Endothelial cell of umbilical vein (primary cell): ENCODE measurements at regions not wholly inside any gene's neighbourhood (a gene's known extent, or its start where the extent isn't known, plus 50 kb on each side); places are given as distances from the start of the nearest gene placed in this dataset.

ENCODE experiments used
- BruUV-seq: library from RNA; stranded (reverse); fragments of 400-500 nt; replicated peaks from 2 replicates; lab custom pipeline; 2021; lab: Mats Ljungman, UMichigan
- CTCF ChIA-PET: fragments of 300-600, 350-600 bp; sonication (Branson Sonifier 250); formaldehyde crosslinking; loops from one replicate; lab custom pipeline; 2021; ENCODE audit warnings: antibody characterized with exemption, inconsistent platforms; lab: Charles Lee
- POLR2A ChIA-PET: fragments of 300-600, 350-600 bp; sonication (Branson Sonifier 250); formaldehyde crosslinking; loops from one replicate; lab custom pipeline; 2021; ENCODE audit warnings: antibody characterized with exemption, inconsistent platforms; lab: Charles Lee
- DNase-seq: peaks from one replicate; pipeline ENCODE4 v3.0.0-alpha.2; 2011; ENCODE audit warnings: low read depth, low spot score
- FAIRE-seq: peaks from 2 replicates; lab custom pipeline; 2011; peaks lifted over from hg19 to GRCh38; lab: Jason Lieb, UNC
- H2AFZ ChIP-seq: 2 replicates; pipeline ENCODE4 v1.6.0; 2012; ENCODE audit warnings: low read depth, low read length, control low read depth, inconsistent platforms
- H3K27ac ChIP-seq: 2 replicates; pipeline ENCODE4 v1.5.1; 2011; ENCODE audit warnings: low read depth, mild to moderate bottlenecking, control low read depth, low read length, moderate library complexity; ENCODE audit not compliant: insufficient read depth
- H3K27me3 ChIP-seq, 2 experiments: 2 replicates each; pipeline versions ENCODE4 v1.6.0 to v1.6.1; 2011; ENCODE audit warnings: low read length in 2 of 2, mixed read lengths in 1 of 2; ENCODE audit not compliant: control insufficient read depth in 2 of 2, insufficient read depth in 2 of 2
- H3K36me3 ChIP-seq, 2 experiments: 2 replicates in 1 of 2; 3 replicates in 1 of 2; pipeline ENCODE4 v1.5.1; 2011; ENCODE audit warnings: low read length in 2 of 2, mild to moderate bottlenecking in 1 of 2, moderate library complexity in 1 of 2; ENCODE audit not compliant: control insufficient read depth in 2 of 2, insufficient read depth in 2 of 2; ENCODE audit errors: extremely low read depth in 1 of 2
- H3K4me1 ChIP-seq: 3 replicates; pipeline ENCODE4 v1.5.1; 2011; ENCODE audit warnings: mild to moderate bottlenecking, low read length; ENCODE audit not compliant: control insufficient read depth, insufficient read depth; ENCODE audit errors: extremely low read depth
- H3K4me2 ChIP-seq: 2 replicates; pipeline ENCODE4 v1.6.1; 2011; ENCODE audit warnings: low read length, control low read depth, mixed read lengths; ENCODE audit not compliant: insufficient read depth
- H3K4me3 ChIP-seq, 3 experiments: fragments of 200-600 bp in 1 of 3; sonication (generic), shearing (Covaris generic) in 1 of 3; replicated peaks in 1 of 3; 2 replicates each; pipeline ENCODE4 v1.5.1; 2011 to 2016; ENCODE audit warnings: control low read depth in 3 of 3, low read length in 3 of 3, mild to moderate bottlenecking in 2 of 3, inconsistent platforms in 1 of 3, low read depth in 1 of 3, moderate library complexity in 1 of 3; ENCODE audit not compliant: insufficient read depth in 1 of 3
- H3K79me2 ChIP-seq: 2 replicates; pipeline ENCODE4 v1.6.0; 2012; ENCODE audit warnings: low read length, inconsistent platforms; ENCODE audit not compliant: control insufficient read depth, insufficient read depth
- H3K9ac ChIP-seq: replicated peaks from 2 replicates; pipeline ENCODE3; 2011; ENCODE audit warnings: low read length, control low read depth; ENCODE audit not compliant: insufficient read depth; ENCODE audit errors: extremely low read depth
- H3K9me1 ChIP-seq: replicated peaks from 3 replicates; pipeline ENCODE4 v1.6.0; 2011; ENCODE audit warnings: mild to moderate bottlenecking, low read length; ENCODE audit not compliant: control insufficient read depth, insufficient read depth; ENCODE audit errors: extremely low read depth
- H3K9me3 ChIP-seq: replicated peaks from 2 replicates; pipeline ENCODE4 v1.5.1; 2012; ENCODE audit warnings: low read length, inconsistent platforms; ENCODE audit not compliant: control insufficient read depth, insufficient read depth
- H4K20me1 ChIP-seq: replicated peaks from 2 replicates; pipeline ENCODE3; 2011; ENCODE audit warnings: mild to moderate bottlenecking, low read length; ENCODE audit not compliant: control insufficient read depth, insufficient read depth; ENCODE audit errors: extremely low read depth
- CTCF ChIP-seq, 2 donors: IDR thresholded peaks; 1 replicate in 1 of 2; 2 replicates in 1 of 2; pipeline ENCODE4 v1.5.1; 2011; ENCODE audit warnings: low read length in 2 of 2, mild to moderate bottlenecking in 2 of 2, moderate library complexity in 2 of 2, control low read depth in 1 of 2, inconsistent platforms in 1 of 2, low read depth in 1 of 2; ENCODE audit not compliant: insufficient read depth in 1 of 2; ENCODE audit errors: extremely low read depth in 1 of 2
- EZH2 ChIP-seq: IDR thresholded peaks from 2 replicates; pipeline ENCODE4 v1.6.1; 2012; ENCODE audit warnings: borderline replicate concordance, low read depth, mild to moderate bottlenecking, moderate library complexity, low read length, inconsistent platforms; ENCODE audit not compliant: severe bottlenecking
- FOS ChIP-seq: IDR thresholded peaks from 2 replicates; pipeline ENCODE4 v1.6.1; 2011; ENCODE audit warnings: mild to moderate bottlenecking, low read length, moderate library complexity, borderline replicate concordance; ENCODE audit not compliant: insufficient read depth
- GATA2 ChIP-seq: IDR thresholded peaks from 2 replicates; pipeline ENCODE4 v1.7.0; 2011; ENCODE audit warnings: low read depth, mild to moderate bottlenecking, moderate library complexity, mixed read lengths, low read length; ENCODE audit not compliant: insufficient read length, insufficient read depth
- JUN ChIP-seq: IDR thresholded peaks from 2 replicates; pipeline ENCODE4 v1.6.1; 2011; ENCODE audit warnings: borderline replicate concordance, low read depth; ENCODE audit not compliant: insufficient read length, insufficient read depth
- MAX ChIP-seq: IDR thresholded peaks from 2 replicates; pipeline ENCODE4 v1.6.1; 2011; ENCODE audit not compliant: insufficient read depth, insufficient read length
- MYC ChIP-seq: IDR thresholded peaks from one replicate; pipeline ENCODE4 v1.6.1; 2011; ENCODE audit warnings: mild to moderate bottlenecking, low read depth, low read length
- POLR2A ChIP-seq: IDR thresholded peaks from 2 replicates; pipeline ENCODE4 v1.6.1; 2012; ENCODE audit warnings: low read depth, mild to moderate bottlenecking, control low read depth, low read length
- POLR2AphosphoS5 ChIP-seq: IDR thresholded peaks from 2 replicates; pipeline ENCODE4 v1.6.1; 2012; ENCODE audit warnings: low read depth, mild to moderate bottlenecking, control low read depth, low read length, moderate library complexity; ENCODE audit not compliant: insufficient read depth
- dilution Hi-C: fragments of 300-500 bp; cut with MboI; formaldehyde crosslinking; loops from one replicate; pipeline ENCODE4 v1.15.0; 2019; ENCODE audit warnings: low sequenced_read_pairs; ENCODE audit not compliant: extremely low pct_ligation_motif_present
- intact Hi-C: fragments of 100-400 bp; cut with micrococcal nuclease; formaldehyde crosslinking; loops from one replicate; pipeline ENCODE4 v1.10.0; 2022

- no peak overlapping the region for H3K27ac ChIP-seq
- no peaks in the 10 kb centered on the region for H3K36me3 ChIP-seq
- POLR2A ChIA-PET = no interaction called here
- H3K9me3 ChIP-seq = no peaks in the 10 kb centered on the region
- no TSS peak for BruUV-seq
- H3K27me3 ChIP-seq = no peaks in the 10 kb centered on the region
- no peaks in the 10 kb centered on the region for H3K79me2 ChIP-seq
- dilution Hi-C loops = no loop called here
- no peak overlapping the region for H3K4me2 ChIP-seq
- H3K4me3 ChIP-seq = no peak overlapping the region
- TF ChIP-seq MAX (no peak), JUN (no peak), FOS (no peak), POLR2A (no peak), EZH2 (no peak), POLR2AphosphoS5 (no peak), GATA2 (no peak), CTCF (IDR thresholded peaks at IDR 0.05; ENCODE audit: extremely low read depth in 1 of 2, insufficient read depth in 1 of 2, low read depth in 1 of 2, low read length in 2 of 2) (no peak), MYC (no peak)
- H3K4me1 ChIP-seq = no peaks in the 10 kb centered on the region
- no peak overlapping the region for H3K9ac ChIP-seq
- FAIRE-seq = no peak
- H4K20me1 ChIP-seq = no peaks in the 10 kb centered on the region
- intact Hi-C loops = no loop called here
- CTCF ChIA-PET = no interaction called here
- DNase-seq = no peak
- H2AFZ ChIP-seq = no peak overlapping the region
- no peaks in the 10 kb centered on the region for H3K9me1 ChIP-seq
Measured at GRCh38 chr7:16167526-16167925, 253.8 kb downstream of the CRPPA start.
